Rectal smooth muscle tissue (tissue), 1 donor: ENCODE measurements at regions not wholly inside any gene's neighbourhood (a gene's known extent, or its start where the extent isn't known, plus 50 kb on each side); places are given as distances from the start of the nearest gene placed in this dataset.

Experiments
- H3K27ac ChIP-seq: one replicate; pipeline ENCODE4 v1.7.0; 2013; ENCODE audit warnings: low read depth, low read length, inconsistent platforms
- H3K27me3 ChIP-seq: one replicate; pipeline ENCODE4 v1.7.0; 2013; ENCODE audit warnings: low read length; ENCODE audit not compliant: control insufficient read depth, insufficient read depth
- H3K36me3 ChIP-seq: one replicate; pipeline ENCODE4 v1.7.0; 2013; ENCODE audit warnings: low read length; ENCODE audit not compliant: control insufficient read depth, insufficient read depth
- H3K4me1 ChIP-seq: one replicate; pipeline ENCODE4 v1.7.0; 2013; ENCODE audit warnings: low read length; ENCODE audit not compliant: control insufficient read depth, insufficient read depth
- H3K4me3 ChIP-seq: one replicate; pipeline ENCODE4 v1.7.0; 2013; ENCODE audit warnings: low read length
- H3K9ac ChIP-seq: one replicate; pipeline ENCODE4 v1.7.0; 2013; ENCODE audit warnings: low read length

GRCh38 chr20:40848526-40848925, 159.5 kb upstream of the MAFB start:
- no peaks in the 10 kb centered on the region for H3K27me3 ChIP-seq
- H3K27ac ChIP-seq = no peak overlapping the region
- H3K4me3 ChIP-seq = no peak overlapping the region
- no peaks in the 10 kb centered on the region for H3K36me3 ChIP-seq
- H3K4me1 ChIP-seq = no peaks in the 10 kb centered on the region
- no peak overlapping the region for H3K9ac ChIP-seq

- H3K36me3 ChIP-seq = no peaks in the 10 kb centered on the region
Observed at GRCh38 chr20:40849456-40849855, 160.4 kb upstream of the MAFB start.

GRCh38 chr20:40851051-40851450, 162.0 kb upstream of the MAFB start:
- Histone ChIP-seq H3K36me3 (no peaks in the 10 kb centered on the region), H3K4me1 (no peaks in the 10 kb centered on the region), H3K9ac (no peak overlapping the region), H3K4me3 (no peak overlapping the region), H3K27me3 (no peaks in the 10 kb centered on the region), H3K27ac (no peak overlapping the region)

More at GRCh38 chr20:40849456-40849855, 160.4 kb upstream of the MAFB start:
- Histone ChIP-seq H3K4me1 (no peaks in the 10 kb centered on the region), H3K27me3 (no peaks in the 10 kb centered on the region), H3K9ac (no peak overlapping the region), H3K4me3 (no peak overlapping the region), H3K27ac (no peak overlapping the region)

- no peak overlapping the region for H3K4me3 ChIP-seq
- no peak overlapping the region for H3K27ac ChIP-seq
- no peaks in the 10 kb centered on the region for H3K27me3 ChIP-seq
- no peaks in the 10 kb centered on the region for H3K36me3 ChIP-seq
- no peak overlapping the region for H3K9ac ChIP-seq
- no peaks in the 10 kb centered on the region for H3K4me1 ChIP-seq
Observed at GRCh38 chr20:40855269-40855668, 166.2 kb upstream of the MAFB start.

- H3K27ac ChIP-seq = no peak overlapping the region
- H3K4me3 ChIP-seq = no peak overlapping the region
- no peaks in the 10 kb centered on the region for H3K27me3 ChIP-seq
- no peaks in the 10 kb centered on the region for H3K4me1 ChIP-seq
- H3K9ac ChIP-seq = no peak overlapping the region
- no peaks in the 10 kb centered on the region for H3K36me3 ChIP-seq
Observed at GRCh38 chr20:40856653-40857052, 167.6 kb upstream of the MAFB start.

- no peaks in the 10 kb centered on the region for H3K36me3 ChIP-seq
- no peak overlapping the region for H3K27ac ChIP-seq
- no peak overlapping the region for H3K9ac ChIP-seq
- H3K4me3 ChIP-seq = no peak overlapping the region
- H3K4me1 ChIP-seq = no peaks in the 10 kb centered on the region
- no peaks in the 10 kb centered on the region for H3K27me3 ChIP-seq
Observed at GRCh38 chr20:40860487-40860902, 168.1 kb upstream of the TOP1 start.

GRCh38 chr20:40861427-40862008, 167.1 kb upstream of the TOP1 start:
- Histone ChIP-seq H3K36me3 (no peaks in the 10 kb centered on the region), H3K9ac (no peak overlapping the region), H3K4me1 (no peaks in the 10 kb centered on the region), H3K4me3 (no peak overlapping the region), H3K27me3 (no peaks in the 10 kb centered on the region), H3K27ac (no peak overlapping the region)

- no peak overlapping the region for H3K4me3 ChIP-seq
- no peak overlapping the region for H3K27ac ChIP-seq
- no peaks in the 10 kb centered on the region for H3K27me3 ChIP-seq
- H3K9ac ChIP-seq = no peak overlapping the region
- no peaks in the 10 kb centered on the region for H3K36me3 ChIP-seq
- peaks cover under 1% of the 10 kb centered on the region for H3K4me1 ChIP-seq
Observed at GRCh38 chr20:40863355-40863919, 165.2 kb upstream of the TOP1 start.

GRCh38 chr20:40864470-40864869, 164.2 kb upstream of the TOP1 start:
- Histone ChIP-seq H3K27ac (no peak overlapping the region), H3K27me3 (no peaks in the 10 kb centered on the region), H3K4me1 (peaks cover 11% of the 10 kb centered on the region), H3K4me3 (no peak overlapping the region), H3K36me3 (no peaks in the 10 kb centered on the region), H3K9ac (no peak overlapping the region)

GRCh38 chr20:40865095-40865494, 163.5 kb upstream of the TOP1 start:
- H3K4me3 ChIP-seq = no peak overlapping the region
- H3K27ac ChIP-seq = no peak overlapping the region
- peaks cover 11% of the 10 kb centered on the region for H3K4me1 ChIP-seq
- H3K36me3 ChIP-seq = no peaks in the 10 kb centered on the region
- H3K9ac ChIP-seq = no peak overlapping the region
- H3K27me3 ChIP-seq = no peaks in the 10 kb centered on the region

GRCh38 chr20:40866056-40866455, 162.6 kb upstream of the TOP1 start:
- H3K27ac ChIP-seq = no peak overlapping the region
- no peak overlapping the region for H3K9ac ChIP-seq
- H3K4me3 ChIP-seq = no peak overlapping the region
- no peaks in the 10 kb centered on the region for H3K36me3 ChIP-seq
- H3K27me3 ChIP-seq = no peaks in the 10 kb centered on the region
- H3K4me1 ChIP-seq = peaks cover 11% of the 10 kb centered on the region

- no peaks in the 10 kb centered on the region for H3K27me3 ChIP-seq
- no peaks in the 10 kb centered on the region for H3K36me3 ChIP-seq
- H3K27ac ChIP-seq = no peak overlapping the region
- peaks cover 11% of the 10 kb centered on the region for H3K4me1 ChIP-seq
- H3K9ac ChIP-seq = no peak overlapping the region
- no peak overlapping the region for H3K4me3 ChIP-seq
Observed at GRCh38 chr20:40868551-40869217, 159.9 kb upstream of the TOP1 start.
